GM21576 (cell line): ENCODE measurements at regions not wholly inside any gene's neighbourhood (a gene's known extent, or its start where the extent isn't known, plus 50 kb on each side); places are given as distances from the start of the nearest gene placed in this dataset.
"Not testable (repeated sequence)": the region's sequence is repeated elsewhere in the genome, so short reads cannot be mapped to it uniquely, and the experiment has no call there.

Experiments used
- ATAC-seq: cut with Tn5 transposase; IDR thresholded peaks from one replicate; pipeline ENCODE4 v1.9.1; 2021; ENCODE audit warnings: mild to moderate bottlenecking, moderate library complexity; ENCODE audit not compliant: unreplicated experiment

GRCh38 chr2:36302911-36303310 is 52.7 kb upstream of the CRIM1 start:
- ATAC-seq: no peak

- ATAC-seq: no peak
Observed at GRCh38 chr2:36301843-36302242, 53.7 kb upstream of the CRIM1 start.

GRCh38 chr2:36300697-36301096 is 54.9 kb upstream of the CRIM1 start:
- ATAC-seq: no peak

- no peak for ATAC-seq
Observed at GRCh38 chr2:36296798-36297197, 58.8 kb upstream of the CRIM1 start.

- no peak for ATAC-seq
Observed at GRCh38 chr2:36294316-36294721, 61.3 kb upstream of the CRIM1 start.

- no peak for ATAC-seq
Observed at GRCh38 chr2:36290306-36290856, 65.2 kb upstream of the CRIM1 start.

- ATAC-seq: no peak
Observed at GRCh38 chr2:36289731-36290130, 65.8 kb upstream of the CRIM1 start.

- no peak for ATAC-seq
Observed at GRCh38 chr2:36287363-36288275, 68.0 kb upstream of the CRIM1 start.

GRCh38 chr2:36279506-36279905 is 76.1 kb upstream of the CRIM1 start:
- not testable (repeated sequence) for ATAC-seq

- no peak for ATAC-seq
Observed at GRCh38 chr2:36277881-36278523, 77.6 kb upstream of the CRIM1 start.

- no peak for ATAC-seq
Observed at GRCh38 chr2:36277146-36277808, 78.3 kb upstream of the CRIM1 start.

GRCh38 chr2:36271266-36271665 is 84.3 kb upstream of the CRIM1 start:
- no peak for ATAC-seq

- no peak for ATAC-seq
Observed at GRCh38 chr2:36270758-36271157, 84.8 kb upstream of the CRIM1 start.

GRCh38 chr2:36267194-36267593 is 88.4 kb upstream of the CRIM1 start:
- no peak for ATAC-seq

GRCh38 chr2:36266536-36267121 is 88.9 kb upstream of the CRIM1 start:
- no peak for ATAC-seq

- no peak for ATAC-seq
Observed at GRCh38 chr2:36262581-36262980, 93.0 kb upstream of the CRIM1 start.

GRCh38 chr2:36255863-36256262 is 99.7 kb upstream of the CRIM1 start:
- no peak for ATAC-seq

GRCh38 chr2:36253086-36253485 is 102.5 kb upstream of the CRIM1 start:
- ATAC-seq: no peak

GRCh38 chr2:36246320-36246990 is 109.1 kb upstream of the CRIM1 start:
- ATAC-seq: peak; percentile 93

GRCh38 chr2:36245651-36246050 is 109.9 kb upstream of the CRIM1 start:
- no peak for ATAC-seq
